IMR-90 (cell line): ENCODE measurements at regions not wholly inside any gene's neighbourhood (a gene's known extent, or its start where the extent isn't known, plus 50 kb on each side); places are given as distances from the start of the nearest gene placed in this dataset.

Source experiments
- ATAC-seq: fragments of 200-7000 bp; cut with Tn5 transposase; 2 replicates; pipeline ENCODE4 v1.9.1; 2020; ENCODE audit warnings: low read depth, mild to moderate bottlenecking, moderate library complexity
- BruUV-seq: library from RNA; stranded (reverse); fragments of 400-500 nt; replicated peaks from 2 replicates; lab custom pipeline; 2021; lab: Mats Ljungman, UMichigan
- CTCF ChIA-PET: fragments of 300-600 bp; formaldehyde crosslinking; extraction: SDS; loops from one replicate; lab custom pipeline; 2021; ENCODE audit warnings: antibody characterized with exemption; lab: Yijun Ruan, JAX
- POLR2A ChIA-PET: fragments of 300-600 bp; sonication (Branson Sonifier 250); formaldehyde crosslinking; loops from one replicate; lab custom pipeline; 2022; ENCODE audit warnings: antibody characterized with exemption; ENCODE audit not compliant: unreplicated experiment; lab: Charles Lee
- DNase-seq: peaks from one replicate; pipeline ENCODE4 v3.0.0; 2013
- H2AFZ ChIP-seq: replicated peaks from 2 replicates; pipeline ENCODE3; 2013; ENCODE audit warnings: low read length, mild to moderate bottlenecking; ENCODE audit not compliant: poor library complexity
- H2AK5ac ChIP-seq: 2 replicates; pipeline ENCODE4 v1.6.1; 2013; ENCODE audit warnings: low read depth, low read length, inconsistent platforms
- H2AK9ac ChIP-seq: replicated peaks from 2 replicates; pipeline ENCODE3; 2013; ENCODE audit warnings: mild to moderate bottlenecking, low read depth, low read length, moderate library complexity; ENCODE audit not compliant: poor library complexity
- H2BK120ac ChIP-seq: 2 replicates; pipeline ENCODE4 v1.6.1; 2013; ENCODE audit warnings: low read depth, low read length, inconsistent platforms
- H2BK15ac ChIP-seq: 3 replicates; pipeline ENCODE4 v1.6.1; 2013; ENCODE audit warnings: low read depth, low read length, inconsistent platforms
- H2BK20ac ChIP-seq: 2 replicates; pipeline ENCODE4 v1.6.1; 2013; ENCODE audit warnings: low read depth, mild to moderate bottlenecking, inconsistent platforms, low read length, moderate library complexity
- H2BK5ac ChIP-seq: 2 replicates; pipeline ENCODE4 v1.6.1; 2013; ENCODE audit warnings: mild to moderate bottlenecking, low read depth, low read length, inconsistent platforms; ENCODE audit not compliant: poor library complexity, severe bottlenecking
- H3K14ac ChIP-seq: replicated peaks from 2 replicates; pipeline ENCODE4 v1.6.1; 2013; ENCODE audit warnings: low read depth, low read length, inconsistent platforms
- H3K18ac ChIP-seq: 2 replicates; pipeline ENCODE4 v1.6.1; 2013; ENCODE audit warnings: low read depth, low read length, control low read depth
- H3K23ac ChIP-seq: 2 replicates; pipeline ENCODE4 v1.6.1; 2013; ENCODE audit warnings: low read depth, low read length, inconsistent platforms
- H3K27ac ChIP-seq: 2 replicates; pipeline ENCODE4 v1.5.1; 2013; ENCODE audit warnings: mild to moderate bottlenecking, control low read depth, low read length; ENCODE audit not compliant: insufficient read depth
- H3K27me3 ChIP-seq: 2 replicates; pipeline ENCODE4 v1.6.1; 2013; ENCODE audit warnings: low read length; ENCODE audit not compliant: control insufficient read depth, insufficient read depth
- H3K36me3 ChIP-seq: 2 replicates; pipeline ENCODE4 v1.6.1; 2013; ENCODE audit warnings: low read length, mixed read lengths; ENCODE audit not compliant: control insufficient read depth, insufficient read depth
- H3K4ac ChIP-seq: 2 replicates; pipeline ENCODE4 v1.6.1; 2013; ENCODE audit warnings: low read depth, low read length, inconsistent platforms
- H3K4me1 ChIP-seq: 2 replicates; pipeline ENCODE4 v1.6.1; 2013; ENCODE audit warnings: low read length, mixed read lengths; ENCODE audit not compliant: control insufficient read depth, insufficient read depth
- H3K4me2 ChIP-seq: 2 replicates; pipeline ENCODE4 v1.6.1; 2013; ENCODE audit warnings: low read depth, mild to moderate bottlenecking, control low read depth, low read length, moderate library complexity
- H3K4me3 ChIP-seq: 2 replicates; pipeline ENCODE4 v1.5.1; 2013; ENCODE audit warnings: low read depth, mild to moderate bottlenecking, control low read depth, low read length, moderate library complexity; ENCODE audit not compliant: insufficient read depth
- H3K56ac ChIP-seq: 2 replicates; pipeline ENCODE4 v1.6.1; 2013; ENCODE audit warnings: low read length, inconsistent platforms; ENCODE audit not compliant: insufficient read depth; ENCODE audit errors: extremely low read depth
- H3K79me1 ChIP-seq, 2 experiments: 2 replicates each; pipeline ENCODE4 v1.6.1; 2013; ENCODE audit warnings: low read length in 2 of 2, inconsistent platforms in 1 of 2, low read depth in 1 of 2
- H3K9ac ChIP-seq: 2 replicates; pipeline ENCODE4 v1.6.1; 2013; ENCODE audit warnings: low read depth, low read length, control low read depth
- H3K9me1 ChIP-seq: 2 replicates; pipeline ENCODE4 v1.6.1; 2013; ENCODE audit warnings: low read length, inconsistent platforms; ENCODE audit not compliant: insufficient read depth
- H3K9me3 ChIP-seq: 2 replicates; pipeline ENCODE4 v1.6.1; 2013; ENCODE audit warnings: low read length; ENCODE audit not compliant: control insufficient read depth, insufficient read depth
- H4K20me1 ChIP-seq: 2 replicates; pipeline ENCODE4 v1.6.1; 2013; ENCODE audit warnings: low read length, inconsistent platforms; ENCODE audit not compliant: insufficient read depth
- H4K5ac ChIP-seq: 2 replicates; pipeline ENCODE4 v1.6.1; 2013; ENCODE audit warnings: mild to moderate bottlenecking, low read depth, low read length, control low read depth
- H4K8ac ChIP-seq, 2 experiments: 2 replicates each; pipeline ENCODE4 v1.6.1; 2013; ENCODE audit warnings: low read depth in 2 of 2, low read length in 2 of 2, control low read depth in 1 of 2, inconsistent platforms in 1 of 2
- H4K91ac ChIP-seq: 2 replicates; pipeline ENCODE4 v1.6.1; 2013; ENCODE audit warnings: low read depth, low read length, inconsistent platforms; ENCODE audit not compliant: insufficient read depth
- BHLHE40 ChIP-seq: fragments of 150-350 bp; IDR thresholded peaks from 2 replicates; pipeline ENCODE4 v1.6.1; 2016; ENCODE audit warnings: mild to moderate bottlenecking, low read depth, low read length
- CEBPB ChIP-seq: IDR thresholded peaks from 2 replicates; pipeline ENCODE4 v1.6.1; 2012; ENCODE audit warnings: low read depth, low read length, improper control_type of control experiment
- CHD1 ChIP-seq: IDR thresholded peaks from 2 replicates; pipeline ENCODE4 v1.6.1; 2012; ENCODE audit warnings: low read depth, low read length, improper control_type of control experiment
- FOS ChIP-seq: fragments of 150-350 bp; IDR thresholded peaks from 2 replicates; pipeline ENCODE4 v1.6.1; 2016; ENCODE audit warnings: low read depth, low read length
- MAZ ChIP-seq: IDR thresholded peaks from 2 replicates; pipeline ENCODE4 v1.6.1; 2012; ENCODE audit warnings: low read depth, mild to moderate bottlenecking, low read length, improper control_type of control experiment, moderate library complexity, borderline replicate concordance
- MXI1 ChIP-seq: IDR thresholded peaks from 2 replicates; pipeline ENCODE4 v1.6.1; 2012; ENCODE audit warnings: low read depth, mild to moderate bottlenecking, low read length, moderate library complexity, borderline replicate concordance
- NFE2L2 ChIP-seq: fragments of 150-350 bp; IDR thresholded peaks from 2 replicates; pipeline ENCODE4 v1.6.1; 2016; ENCODE audit warnings: low read depth, mild to moderate bottlenecking, low read length
- POLR2A ChIP-seq: IDR thresholded peaks from 2 replicates; pipeline ENCODE4 v1.6.1; 2012; ENCODE audit warnings: mild to moderate bottlenecking, low read depth, low read length
- RAD21 ChIP-seq: IDR thresholded peaks from 2 replicates; pipeline ENCODE4 v1.6.1; 2012; ENCODE audit warnings: low read length, improper control_type of control experiment
- RCOR1 ChIP-seq: IDR thresholded peaks from 2 replicates; pipeline ENCODE4 v1.6.1; 2012; ENCODE audit warnings: mild to moderate bottlenecking, low read length, improper control_type of control experiment; ENCODE audit not compliant: insufficient replicate concordance
- RFX5 ChIP-seq: IDR thresholded peaks from 2 replicates; pipeline ENCODE4 v1.8.0; 2012; ENCODE audit warnings: low read depth, mild to moderate bottlenecking, low read length, moderate library complexity
- SMC3 ChIP-seq: fragments of 150-350 bp; IDR thresholded peaks from 2 replicates; pipeline ENCODE4 v1.6.1; 2016; ENCODE audit warnings: low read depth, mild to moderate bottlenecking, antibody characterized with exemption, low read length, moderate library complexity
- USF2 ChIP-seq: fragments of 150-350 bp; IDR thresholded peaks from 2 replicates; pipeline ENCODE4 v1.6.1; 2017; ENCODE audit warnings: mild to moderate bottlenecking, antibody characterized with exemption, low read length, low read depth
- dilution Hi-C: fragments of 300-500 bp; cut with HindIII; formaldehyde crosslinking; loops from one replicate; pipeline ENCODE4 v1.14.3; 2018; ENCODE audit warnings: low sequenced_read_pairs; ENCODE audit not compliant: unreplicated experiment
- in situ Hi-C: fragments of 300-500 bp; cut with MboI; formaldehyde crosslinking; loops from 3 replicates; pipeline ENCODE4 v1.14.3; 2019; ENCODE audit warnings: low sequenced_read_pairs, inconsistent platforms, mixed read lengths
- intact Hi-C: fragments of 100-400 bp; cut with micrococcal nuclease; formaldehyde crosslinking; loops from 2 replicates; pipeline ENCODE4 v1.10.0; 2022
- TF ChIP-seq, protein P1 (sequence below): fragments of 150-350 bp; IDR thresholded peaks from 2 replicates; pipeline ENCODE4 v1.6.1; 2016; ENCODE audit warnings: low read depth, mild to moderate bottlenecking, low read length, moderate library complexity, borderline replicate concordance

GRCh38 chr10:56871160-56871668, 510.2 kb upstream of the ZWINT start:
- H2BK15ac ChIP-seq, result no peak overlapping the region
- no peaks in the 10 kb centered on the region for H3K4me1 ChIP-seq
- ChIA-PET CTCF (no interaction called here), POLR2A (no interaction called here)
- no peak overlapping the region for H3K18ac ChIP-seq
- H2AK9ac ChIP-seq, result no peak overlapping the region
- H3K23ac ChIP-seq, result no peak overlapping the region
- H3K4me2 ChIP-seq, result no peak overlapping the region
- H3K4me3 ChIP-seq, result no peak overlapping the region
- no peak for ATAC-seq
- no peaks in the 10 kb centered on the region for H4K20me1 ChIP-seq
- intact Hi-C loops (no loop called here), dilution Hi-C loops (no loop called here), in situ Hi-C loops (no loop called here)
- DNase-seq, result no peak
- H4K5ac ChIP-seq, result no peak overlapping the region
- no peak overlapping the region for H3K4ac ChIP-seq
- H3K36me3 ChIP-seq, result no peaks in the 10 kb centered on the region
- BruUV-seq, result no TSS peak
- peaks cover 2% of the 10 kb centered on the region; the same call in 1 of the 2 replicates for H3K9me3 ChIP-seq
- H3K9me1 ChIP-seq, result no peaks in the 10 kb centered on the region
- H4K91ac ChIP-seq, result no peak overlapping the region
- H3K27me3 ChIP-seq, result no peaks in the 10 kb centered on the region
- H2BK120ac ChIP-seq, result no peak overlapping the region
- no peak overlapping the region for H2BK5ac ChIP-seq
- no peak overlapping the region for H2AK5ac ChIP-seq
- no peaks in the 10 kb centered on the region for H3K79me1 ChIP-seq
- no peak overlapping the region for H3K27ac ChIP-seq
- TF ChIP-seq POLR2A (no peak), RAD21 (no peak), RFX5 (no peak), FOS (no peak), CHD1 (no peak), CEBPB (no peak), RCOR1 (no peak), USF2 (no peak), NFE2L2 (no peak), MXI1 (no peak), BHLHE40 (no peak), MAZ (no peak), SMC3 (no peak)
- TF ChIP-seq, protein P1, sequence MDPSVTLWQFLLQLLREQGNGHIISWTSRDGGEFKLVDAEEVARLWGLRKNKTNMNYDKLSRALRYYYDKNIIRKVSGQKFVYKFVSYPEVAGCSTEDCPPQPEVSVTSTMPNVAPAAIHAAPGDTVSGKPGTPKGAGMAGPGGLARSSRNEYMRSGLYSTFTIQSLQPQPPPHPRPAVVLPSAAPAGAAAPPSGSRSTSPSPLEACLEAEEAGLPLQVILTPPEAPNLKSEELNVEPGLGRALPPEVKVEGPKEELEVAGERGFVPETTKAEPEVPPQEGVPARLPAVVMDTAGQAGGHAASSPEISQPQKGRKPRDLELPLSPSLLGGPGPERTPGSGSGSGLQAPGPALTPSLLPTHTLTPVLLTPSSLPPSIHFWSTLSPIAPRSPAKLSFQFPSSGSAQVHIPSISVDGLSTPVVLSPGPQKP, result no peak
- no peak overlapping the region for H3K56ac ChIP-seq
- no peak overlapping the region for H2BK20ac ChIP-seq
- H4K8ac ChIP-seq, result no peak overlapping the region
- no peak overlapping the region for H2AFZ ChIP-seq
- H3K9ac ChIP-seq, result no peak overlapping the region
- H3K14ac ChIP-seq, result no peak overlapping the region
